GM23338 (cell line): ENCODE measurements at regions not wholly inside any gene's neighbourhood (a gene's known extent, or its start where the extent isn't known, plus 50 kb on each side); places are given as distances from the start of the nearest gene placed in this dataset.

ENCODE experiments used
- CREB1 ChIP-seq: fragments of 250-450 bp; sonication (Bioruptor Pico); IDR thresholded peaks from 2 replicates; pipeline ENCODE4 v1.5.0; 2020; ENCODE audit warnings: low read depth, mild to moderate bottlenecking, moderate library complexity
- CTCF ChIP-seq, 2 experiments: fragments of 200-600 bp in 1 of 2; sonication (generic) in 1 of 2; conservative IDR thresholded peaks; 2 replicates each; pipeline versions ENCODE4 v1.5.1 to v1.6.1; 2016 to 2017; ENCODE audit warnings: antibody characterized with exemption in 2 of 2, low read depth in 2 of 2, mild to moderate bottlenecking in 2 of 2, moderate library complexity in 1 of 2
- ETS1 ChIP-seq: IDR thresholded peaks from 2 replicates; pipeline ENCODE4 v1.6.1; 2016; ENCODE audit warnings: antibody characterized with exemption
- EZH2 ChIP-seq: fragments of 200-600 bp; sonication (generic); IDR thresholded peaks from one replicate; pipeline ENCODE4 v1.8.0; 2017; ENCODE audit warnings: antibody characterized with exemption, mild to moderate bottlenecking, low read depth; ENCODE audit not compliant: unreplicated experiment
- EZH2phosphoT487 ChIP-seq: fragments of 200-600 bp; sonication (generic); IDR thresholded peaks from one replicate; pipeline ENCODE4 v1.8.1; 2018; ENCODE audit warnings: antibody characterized with exemption; ENCODE audit not compliant: unreplicated experiment
- JUNB ChIP-seq: IDR thresholded peaks from one replicate; pipeline ENCODE4 v1.6.1; 2016; ENCODE audit warnings: antibody characterized with exemption; ENCODE audit not compliant: unreplicated experiment
- POLR2AphosphoS5 ChIP-seq: IDR thresholded peaks from 2 replicates; pipeline ENCODE4 v1.6.1; 2016; ENCODE audit warnings: antibody characterized with exemption, low read depth
- REST ChIP-seq: IDR thresholded peaks from one replicate; pipeline ENCODE4 v1.6.1; 2018; ENCODE audit warnings: antibody characterized with exemption; ENCODE audit not compliant: unreplicated experiment
- ZNF114 ChIP-seq: fragments of 250-450 bp; sonication (Bioruptor Pico); IDR thresholded peaks from 2 replicates; pipeline ENCODE4 v1.5.0; 2020; ENCODE audit warnings: mild to moderate bottlenecking, moderate library complexity
- ZNF331 ChIP-seq: fragments of 250-450 bp; sonication (Bioruptor Pico); IDR thresholded peaks from 2 replicates; pipeline ENCODE4 v1.5.0; 2020; ENCODE audit warnings: low read depth, mild to moderate bottlenecking, moderate library complexity
- ZNF462 ChIP-seq: fragments of 250-450 bp; sonication (Bioruptor Pico); IDR thresholded peaks from 2 replicates; pipeline ENCODE4 v1.5.0; 2020; ENCODE audit warnings: mild to moderate bottlenecking, moderate library complexity

- no peak for TF ChIP-seq JUNB
- TF ChIP-seq CTCF (conservative IDR thresholded peaks at IDR 0.05; ENCODE audit: low read depth in 2 of 2) = no peak
- TF ChIP-seq POLR2AphosphoS5 = no peak
- no peak for TF ChIP-seq ZNF331 (CRISPR knock-in tag)
- TF ChIP-seq EZH2 = no peak
- no peak for TF ChIP-seq CREB1
- no peak for TF ChIP-seq EZH2phosphoT487
- no peak for TF ChIP-seq REST
- no peak for TF ChIP-seq ZNF462
- TF ChIP-seq ZNF114 (CRISPR knock-in tag) = no peak
- TF ChIP-seq ETS1 = no peak
These were observed 353.0 kb downstream of the MYCN start for GRCh38 chr2:16293398-16293797.
